A549 (cell line): ENCODE measurements at regions not wholly inside any gene's neighbourhood (a gene's known extent, or its start where the extent isn't known, plus 50 kb on each side); places are given as distances from the start of the nearest gene placed in this dataset.

Experiments
- FOSL2 ChIP-seq, 2 experiments: fragments of 450-650 bp in 1 of 2; fragments of >200 bp in 1 of 2; sonication (Bioruptor Twin) in 1 of 2; formaldehyde crosslinking; IDR thresholded peaks; 2 replicates each; pipeline versions ENCODE4 v1.5.0 to v1.6.1; 2016 to 2020; ENCODE audit warnings: mild to moderate bottlenecking in 1 of 2, moderate library complexity in 1 of 2
- POLR2A ChIP-seq: IDR thresholded peaks from 2 replicates; pipeline ENCODE4 v1.6.1; 2012; ENCODE audit warnings: mild to moderate bottlenecking, low read length
- TF ChIP-seq, protein P1 (sequence below): fragments of 200-600 bp; sonication (generic); IDR thresholded peaks from 2 replicates; pipeline ENCODE4 v1.6.1; 2016; ENCODE audit warnings: antibody characterized with exemption, mild to moderate bottlenecking, moderate library complexity

DNA sequence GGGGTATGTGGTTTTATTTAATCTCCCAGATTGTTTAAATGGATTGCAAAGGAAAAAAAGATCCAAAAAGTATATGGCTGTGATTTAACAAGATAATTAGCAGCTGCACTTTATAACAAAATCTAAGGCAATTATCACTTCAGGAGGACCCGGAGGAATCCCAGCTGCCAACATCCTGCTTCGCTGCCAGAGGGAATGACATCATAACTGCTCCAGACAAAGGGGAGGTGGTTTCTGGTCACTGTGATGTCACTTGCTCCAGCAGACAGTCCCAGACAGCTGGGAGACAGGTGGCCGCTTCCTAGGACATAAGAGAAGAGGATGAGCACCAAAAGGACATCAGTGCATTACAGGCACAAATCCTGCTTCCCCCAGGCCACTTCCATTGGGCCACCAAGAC, 371.0 kb downstream of the BCOR start:
- no peak for TF ChIP-seq FOSL2 (IDR thresholded peaks at IDR 0.05)
- no peak for TF ChIP-seq FOSL2 (CRISPR knock-in tag; IDR thresholded peaks at IDR 0.05)
- TF ChIP-seq, protein P1, sequence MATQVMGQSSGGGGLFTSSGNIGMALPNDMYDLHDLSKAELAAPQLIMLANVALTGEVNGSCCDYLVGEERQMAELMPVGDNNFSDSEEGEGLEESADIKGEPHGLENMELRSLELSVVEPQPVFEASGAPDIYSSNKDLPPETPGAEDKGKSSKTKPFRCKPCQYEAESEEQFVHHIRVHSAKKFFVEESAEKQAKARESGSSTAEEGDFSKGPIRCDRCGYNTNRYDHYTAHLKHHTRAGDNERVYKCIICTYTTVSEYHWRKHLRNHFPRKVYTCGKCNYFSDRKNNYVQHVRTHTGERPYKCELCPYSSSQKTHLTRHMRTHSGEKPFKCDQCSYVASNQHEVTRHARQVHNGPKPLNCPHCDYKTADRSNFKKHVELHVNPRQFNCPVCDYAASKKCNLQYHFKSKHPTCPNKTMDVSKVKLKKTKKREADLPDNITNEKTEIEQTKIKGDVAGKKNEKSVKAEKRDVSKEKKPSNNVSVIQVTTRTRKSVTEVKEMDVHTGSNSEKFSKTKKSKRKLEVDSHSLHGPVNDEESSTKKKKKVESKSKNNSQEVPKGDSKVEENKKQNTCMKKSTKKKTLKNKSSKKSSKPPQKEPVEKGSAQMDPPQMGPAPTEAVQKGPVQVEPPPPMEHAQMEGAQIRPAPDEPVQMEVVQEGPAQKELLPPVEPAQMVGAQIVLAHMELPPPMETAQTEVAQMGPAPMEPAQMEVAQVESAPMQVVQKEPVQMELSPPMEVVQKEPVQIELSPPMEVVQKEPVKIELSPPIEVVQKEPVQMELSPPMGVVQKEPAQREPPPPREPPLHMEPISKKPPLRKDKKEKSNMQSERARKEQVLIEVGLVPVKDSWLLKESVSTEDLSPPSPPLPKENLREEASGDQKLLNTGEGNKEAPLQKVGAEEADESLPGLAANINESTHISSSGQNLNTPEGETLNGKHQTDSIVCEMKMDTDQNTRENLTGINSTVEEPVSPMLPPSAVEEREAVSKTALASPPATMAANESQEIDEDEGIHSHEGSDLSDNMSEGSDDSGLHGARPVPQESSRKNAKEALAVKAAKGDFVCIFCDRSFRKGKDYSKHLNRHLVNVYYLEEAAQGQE, result no peak
- no peak for TF ChIP-seq POLR2A
